Smooth muscle cell (in vitro differentiated cells): ENCODE measurements at regions not wholly inside any gene's neighbourhood (a gene's known extent, or its start where the extent isn't known, plus 50 kb on each side); places are given as distances from the start of the nearest gene placed in this dataset.

Source experiments
- DNase-seq: peaks from one replicate; lab custom pipeline; 2025; ENCODE audit not compliant: unreplicated experiment; lab: John Stamatoyannopoulos, UW
- H2AFZ ChIP-seq: fragments of 200-600 bp; sonication (generic); 2 replicates; pipeline ENCODE4 v1.6.0; 2016; ENCODE audit warnings: antibody characterized with exemption, low read depth, mild to moderate bottlenecking
- H3F3A ChIP-seq: fragments of 200-600 bp; sonication (generic); 2 replicates; pipeline ENCODE4 v1.6.0; 2017; ENCODE audit warnings: antibody characterized with exemption, low read depth
- H3K27ac ChIP-seq: fragments of 200-600 bp; sonication (generic); 2 replicates; pipeline ENCODE4 v1.5.1; 2016; ENCODE audit warnings: low read depth, mild to moderate bottlenecking
- H3K27me3 ChIP-seq: fragments of 200-600 bp; sonication (generic); 2 replicates; pipeline ENCODE4 v1.6.1; 2016; ENCODE audit warnings: low read depth, mild to moderate bottlenecking
- H3K36me3 ChIP-seq: fragments of 200-600 bp; sonication (generic); 2 replicates; pipeline ENCODE4 v1.5.1; 2016; ENCODE audit warnings: low read depth
- H3K4me1 ChIP-seq: fragments of 200-600 bp; sonication (generic); 2 replicates; pipeline ENCODE4 v1.5.1; 2016; ENCODE audit warnings: low read depth
- H3K4me2 ChIP-seq: fragments of 200-600 bp; sonication (generic); 2 replicates; pipeline ENCODE4 v1.6.0; 2016; ENCODE audit warnings: mild to moderate bottlenecking
- H3K4me3 ChIP-seq: fragments of 200-600 bp; sonication (generic); 2 replicates; pipeline ENCODE4 v1.5.1; 2016; ENCODE audit warnings: mild to moderate bottlenecking
- H3K79me2 ChIP-seq: fragments of 200-600 bp; sonication (generic); 2 replicates; pipeline ENCODE4 v1.6.0; 2016; ENCODE audit warnings: low read depth, mild to moderate bottlenecking
- H3K9ac ChIP-seq: fragments of 200-600 bp; sonication (generic); 2 replicates; pipeline ENCODE4 v1.6.0; 2016; ENCODE audit warnings: low read depth
- H3K9me3 ChIP-seq: fragments of 200-600 bp; sonication (generic); replicated peaks from 2 replicates; pipeline ENCODE4 v1.5.1; 2016; ENCODE audit warnings: low read depth
- H4K20me1 ChIP-seq: fragments of 200-600 bp; sonication (generic); 2 replicates; pipeline ENCODE4 v1.6.0; 2016; ENCODE audit warnings: low read depth
- CTCF ChIP-seq: fragments of 200-600 bp; sonication (generic); IDR thresholded peaks from 2 replicates; pipeline ENCODE4 v1.5.1; 2017; ENCODE audit warnings: borderline replicate concordance, mild to moderate bottlenecking, antibody characterized with exemption; ENCODE audit not compliant: insufficient read depth, poor library complexity, severe bottlenecking
- WGBS: methylation state at CpG from one replicate; pipeline ENCODE4 v1.1.7; 2016; ENCODE audit warnings: low lambda C conversion rate; 5-methylcytosine and 5-hydroxymethylcytosine counted together

- no peak for TF ChIP-seq CTCF
- Histone ChIP-seq H3K27ac (no peak overlapping the region), H3K27me3 (no peaks in the 10 kb centered on the region), H3K79me2 (no peaks in the 10 kb centered on the region), H3K4me3 (no peak overlapping the region), H3K4me2 (no peak overlapping the region), H3K9ac (no peak overlapping the region), H3K9me3 (no peaks in the 10 kb centered on the region), H3F3A (no peaks in the 10 kb centered on the region), H3K36me3 (no peaks in the 10 kb centered on the region), H2AFZ (no peak overlapping the region), H3K4me1 (peaks cover 29% of the 10 kb centered on the region), H4K20me1 (no peaks in the 10 kb centered on the region)
- DNase-seq, result no peak
- WGBS, result 88% methylated on average over 7 of the region's 7 CpGs
Measured at GRCh38 chr3:193980326-193980725, 155.6 kb upstream of the HES1 start.

- no peak overlapping the region for H3K9ac ChIP-seq
- TF ChIP-seq CTCF, result no peak
- no peak for DNase-seq
- 86% methylated on average over 3 of the region's 3 CpGs for WGBS
- no peaks in the 10 kb centered on the region for H3K79me2 ChIP-seq
- H3K27me3 ChIP-seq, result no peaks in the 10 kb centered on the region
- H3K4me3 ChIP-seq, result no peak overlapping the region
- no peak overlapping the region for H3K4me2 ChIP-seq
- H3K36me3 ChIP-seq, result no peaks in the 10 kb centered on the region
- H3F3A ChIP-seq, result no peaks in the 10 kb centered on the region
- H3K4me1 ChIP-seq, result peaks cover 23% of the 10 kb centered on the region
- H3K9me3 ChIP-seq, result no peaks in the 10 kb centered on the region
- no peaks in the 10 kb centered on the region for H4K20me1 ChIP-seq
- no peak overlapping the region for H3K27ac ChIP-seq
- no peak overlapping the region for H2AFZ ChIP-seq
Measured at GRCh38 chr3:193980905-193981304, 155.0 kb upstream of the HES1 start.

- Histone ChIP-seq H3K9ac (no peak overlapping the region), H3K4me2 (no peak overlapping the region), H4K20me1 (no peaks in the 10 kb centered on the region), H3K27me3 (no peaks in the 10 kb centered on the region), H3K9me3 (no peaks in the 10 kb centered on the region), H3F3A (no peaks in the 10 kb centered on the region), H3K79me2 (no peaks in the 10 kb centered on the region), H2AFZ (no peak overlapping the region), H3K36me3 (no peaks in the 10 kb centered on the region), H3K4me1 (peaks cover 18% of the 10 kb centered on the region), H3K4me3 (no peak overlapping the region), H3K27ac (no peak overlapping the region)
- no peak for TF ChIP-seq CTCF
- 94% methylated on average over 4 of the region's 4 CpGs for WGBS
- no peak for DNase-seq
Measured at GRCh38 chr3:193981504-193981903, 154.4 kb upstream of the HES1 start.

DNA sequence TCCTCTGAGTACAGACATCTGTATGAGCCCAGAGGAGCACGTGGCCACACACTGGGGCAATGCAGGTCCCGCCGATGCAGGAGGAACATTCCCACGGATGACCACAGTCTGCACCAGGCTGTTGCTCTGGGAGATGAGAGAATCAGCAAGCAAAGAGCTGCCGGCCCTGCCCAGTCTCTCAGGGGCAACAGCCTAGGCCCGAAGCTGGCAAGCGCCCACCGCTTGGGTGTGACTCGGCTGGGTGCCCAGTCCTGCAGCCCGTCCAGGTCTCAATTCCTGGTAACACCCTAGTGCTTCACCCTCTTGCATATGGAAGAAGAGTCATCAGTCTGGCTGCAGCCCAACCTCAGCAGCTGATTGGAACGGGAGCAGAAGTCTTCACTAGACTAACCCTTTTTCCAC, 153.7 kb upstream of the HES1 start:
- Histone ChIP-seq H3K4me1 (peaks cover 26% of the 10 kb centered on the region), H3K27me3 (no peaks in the 10 kb centered on the region), H3F3A (no peaks in the 10 kb centered on the region), H3K4me2 (no peak overlapping the region), H3K4me3 (no peak overlapping the region), H3K27ac (no peak overlapping the region), H3K9me3 (no peaks in the 10 kb centered on the region), H3K79me2 (no peaks in the 10 kb centered on the region), H3K36me3 (no peaks in the 10 kb centered on the region), H3K9ac (no peak overlapping the region), H4K20me1 (no peaks in the 10 kb centered on the region), H2AFZ (no peak overlapping the region)
- TF ChIP-seq CTCF, result no peak
- WGBS, result 75% methylated on average over 11 of the region's 11 CpGs
- no peak for DNase-seq
